Keratinocyte (primary cell): ENCODE measurements at regions not wholly inside any gene's neighbourhood (a gene's known extent, or its start where the extent isn't known, plus 50 kb on each side); places are given as distances from the start of the nearest gene placed in this dataset.

Source experiments
- CTCF ChIP-seq, 3 experiments: IDR thresholded peaks in 1 of 3; conservative IDR thresholded peaks in 1 of 3; optimal IDR thresholded peaks in 1 of 3; 2 replicates in 2 of 3; 3 replicates in 1 of 3; pipeline versions ENCODE3 to v1.5.1; 2011; ENCODE audit warnings: low read length in 3 of 3, mild to moderate bottlenecking in 3 of 3, moderate library complexity in 2 of 3, control low read depth in 1 of 3, inconsistent platforms in 1 of 3; ENCODE audit not compliant: insufficient read depth in 2 of 3; ENCODE audit errors: extremely low read depth in 1 of 3
- EZH2 ChIP-seq: IDR thresholded peaks from one replicate; pipeline ENCODE4 v1.6.1; 2012; ENCODE audit warnings: inconsistent platforms, mild to moderate bottlenecking, low read length, moderate library complexity

- TF ChIP-seq CTCF (optimal IDR thresholded peaks at IDR 0.05 in 1 of 3, IDR thresholded peaks at IDR 0.05 in 1 of 3, conservative IDR thresholded peaks at IDR 0.05 in 1 of 3; ENCODE audit: extremely low read depth in 1 of 3, insufficient read depth in 2 of 3, low read length in 3 of 3), result peak in 1 of 3 experiments; percentile 41
- TF ChIP-seq EZH2, result no peak
Measured at GRCh38 chr2:59935005-59935404, 618.4 kb downstream of the BCL11A start.
